ENCODE measurements at regions not wholly inside any gene's neighbourhood (a gene's known extent, or its start where the extent isn't known, plus 50 kb on each side); places are given as distances from the start of the nearest gene placed in this dataset.

GRCh38 chr10:94194256-94194655, 168.5 kb downstream of the NOC3L start:
- no peak for DNase-seq

- no peak for DNase-seq
Observed at GRCh38 chr10:94197241-94197640, 165.5 kb downstream of the NOC3L start.

GRCh38 chr10:94198324-94198723, 164.4 kb downstream of the NOC3L start:
- DNase-seq = no peak

- DNase-seq = no peak
Observed at GRCh38 chr10:94199565-94199964, 163.2 kb downstream of the NOC3L start.

- DNase-seq = no peak
Observed at GRCh38 chr10:94200146-94200837, 162.4 kb downstream of the NOC3L start.

GRCh38 chr10:94205396-94205831, 157.3 kb downstream of the NOC3L start:
- DNase-seq = no peak

GRCh38 chr10:94206176-94206575, 156.6 kb downstream of the NOC3L start:
- no peak for DNase-seq

GRCh38 chr10:94208315-94208714, 154.4 kb downstream of the NOC3L start:
- DNase-seq = no peak

GRCh38 chr10:94210440-94211168, 152.1 kb downstream of the NOC3L start:
- no peak for DNase-seq

GRCh38 chr10:94211169-94211510, 151.6 kb downstream of the NOC3L start:
- no peak for DNase-seq

- DNase-seq = no peak
Observed at GRCh38 chr10:94213001-94213530, 149.7 kb downstream of the NOC3L start.

GRCh38 chr10:94213980-94214379, 148.8 kb downstream of the NOC3L start:
- DNase-seq = no peak

- no peak for DNase-seq
Observed at GRCh38 chr10:94214481-94214893, 148.3 kb downstream of the NOC3L start.

GRCh38 chr10:94216201-94216600, 146.5 kb downstream of the NOC3L start:
- no peak for DNase-seq

- DNase-seq = no peak
Observed at GRCh38 chr10:94217411-94217810, 145.3 kb downstream of the NOC3L start.

GRCh38 chr10:94218493-94219183, 144.1 kb downstream of the NOC3L start:
- DNase-seq = no peak

GRCh38 chr10:94219829-94220228, 142.9 kb downstream of the NOC3L start:
- no peak for DNase-seq

GRCh38 chr10:94220717-94221116, 142.0 kb downstream of the NOC3L start:
- DNase-seq = no peak

- no peak for DNase-seq
Observed at GRCh38 chr10:94223702-94224370, 138.9 kb downstream of the NOC3L start.

- no peak for DNase-seq
Observed at GRCh38 chr10:94224656-94225055, 138.1 kb downstream of the NOC3L start.

GRCh38 chr10:94225589-94225988, 137.2 kb downstream of the NOC3L start:
- no peak for DNase-seq

- DNase-seq = no peak
Observed at GRCh38 chr10:94230134-94230785, 132.5 kb downstream of the NOC3L start.

All from activated CD4-positive, alpha-beta T cell treated with anti-CD3 and anti-CD28 coated beads, Interleukin-2, amount 50 U/mL, for 16 hours (primary cell).